ENCODE measurements at regions not wholly inside any gene's neighbourhood (a gene's known extent, or its start where the extent isn't known, plus 50 kb on each side); places are given as distances from the start of the nearest gene placed in this dataset.

DNA sequence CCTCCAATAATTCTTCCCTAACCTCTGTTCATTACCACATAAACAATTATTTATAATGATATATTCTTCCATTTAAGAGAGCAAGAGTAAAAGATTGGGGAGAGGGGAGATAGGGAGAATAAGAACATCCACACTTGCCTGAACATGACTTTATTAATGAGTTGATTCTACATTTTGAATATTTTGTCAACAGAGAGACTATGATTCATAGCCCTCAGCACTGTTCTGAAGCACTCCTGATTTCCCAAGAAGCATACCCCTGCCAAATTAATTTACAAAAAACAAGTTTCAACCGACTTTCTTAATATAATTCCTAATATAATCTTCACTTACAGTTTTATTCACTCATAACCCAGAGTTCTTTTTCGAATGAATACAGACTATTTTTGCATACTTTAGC lies 828.8 kb downstream of the ROBO2 start:
- peak; percentile 49 for ATAC-seq

DNA sequence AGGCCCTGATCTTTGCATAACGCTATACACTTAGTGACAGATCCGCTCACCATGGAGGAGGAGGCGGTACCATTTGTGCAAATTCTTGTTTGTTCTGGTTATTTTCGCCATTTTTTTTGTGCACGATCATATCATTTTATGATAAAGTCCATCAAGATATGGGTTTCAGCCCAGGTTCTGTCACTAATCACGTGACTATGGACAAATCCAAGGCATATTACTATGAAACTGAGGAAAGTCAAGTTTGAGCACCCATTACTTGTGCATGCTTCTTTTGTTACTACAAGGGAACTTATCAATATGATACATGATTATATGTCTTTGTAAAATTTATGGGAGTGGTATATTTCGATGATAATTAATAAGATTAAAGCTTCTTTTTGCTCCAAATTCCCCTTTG lies 829.5 kb downstream of the ROBO2 start:
- ATAC-seq = no peak

DNA sequence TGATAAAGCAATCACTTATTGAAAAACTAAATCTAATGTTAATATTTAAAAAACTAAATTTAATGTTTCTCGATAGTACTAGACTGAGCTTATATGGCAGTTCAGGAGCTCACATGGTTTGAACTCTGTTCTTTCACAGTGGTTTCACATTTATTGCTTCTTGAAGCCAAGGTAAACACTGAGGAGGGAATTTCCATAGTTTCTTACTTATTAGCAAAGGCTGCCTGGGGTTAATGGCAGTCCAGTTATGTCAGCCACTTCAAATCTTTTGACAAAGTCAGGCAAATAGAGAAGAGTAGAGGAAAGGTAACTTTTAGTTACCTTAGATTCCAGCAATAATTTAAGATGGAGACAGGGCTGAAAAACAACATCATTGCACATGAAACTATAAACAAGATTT lies 831.5 kb downstream of the ROBO2 start:
- no peak for ATAC-seq

DNA sequence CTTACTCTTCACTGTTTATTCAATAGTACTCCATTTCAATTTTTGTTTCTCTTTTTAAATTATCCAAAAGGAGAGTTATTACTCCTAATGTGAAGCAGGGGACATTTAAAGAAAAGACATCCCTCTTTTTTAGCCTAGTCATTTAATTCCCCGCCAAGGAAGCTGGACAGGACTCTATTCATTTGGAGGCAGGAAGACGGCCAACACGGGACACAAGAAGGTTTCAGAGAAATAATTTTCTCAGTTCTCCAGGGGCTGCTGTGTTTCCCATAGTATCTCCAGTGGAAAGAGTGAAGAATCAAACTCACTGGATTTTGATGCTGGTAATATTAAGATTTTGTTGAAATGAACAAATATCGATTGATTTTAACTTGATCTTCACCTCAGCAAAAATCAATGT lies 833.7 kb downstream of the ROBO2 start:
- ATAC-seq = no peak

DNA sequence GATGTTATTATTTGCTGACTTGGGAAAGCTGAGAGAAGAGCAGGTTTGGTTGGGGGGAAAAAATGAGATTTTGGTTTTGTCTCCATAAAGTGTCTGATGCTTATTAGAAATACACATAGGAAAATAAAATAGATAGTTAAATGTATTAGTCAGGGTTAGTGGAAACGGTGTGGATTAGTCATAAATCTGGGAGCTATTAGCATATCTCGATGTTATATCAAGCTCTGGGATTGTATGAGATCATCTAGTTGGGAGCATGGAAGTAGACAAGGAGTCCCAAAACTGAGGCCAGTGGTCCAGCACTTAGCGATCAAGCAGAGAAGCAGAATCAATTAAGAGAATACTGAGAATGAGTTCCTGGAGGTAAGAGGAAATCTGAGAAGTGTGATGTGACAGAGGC lies 845.5 kb downstream of the ROBO2 start:
- no peak for ATAC-seq

DNA sequence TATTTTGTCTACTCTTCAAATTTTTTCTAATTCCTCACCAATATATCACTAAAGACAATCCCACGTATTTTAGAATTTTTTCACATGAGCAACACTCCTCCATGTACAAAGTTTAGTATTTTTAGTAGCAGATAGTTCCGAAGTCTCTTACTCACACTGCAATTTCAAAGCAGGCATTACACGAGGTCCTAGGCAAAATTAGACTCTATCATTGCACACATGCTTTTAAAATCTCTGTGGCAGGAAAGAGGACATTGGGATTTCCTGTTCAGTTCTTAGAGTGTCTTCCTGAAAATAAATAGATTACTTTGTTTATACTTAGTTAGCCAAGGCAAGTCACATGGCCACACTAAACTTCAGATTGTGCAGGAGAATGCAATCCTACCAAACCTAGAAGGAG lies 847.7 kb downstream of the ROBO2 start:
- no peak for ATAC-seq

DNA sequence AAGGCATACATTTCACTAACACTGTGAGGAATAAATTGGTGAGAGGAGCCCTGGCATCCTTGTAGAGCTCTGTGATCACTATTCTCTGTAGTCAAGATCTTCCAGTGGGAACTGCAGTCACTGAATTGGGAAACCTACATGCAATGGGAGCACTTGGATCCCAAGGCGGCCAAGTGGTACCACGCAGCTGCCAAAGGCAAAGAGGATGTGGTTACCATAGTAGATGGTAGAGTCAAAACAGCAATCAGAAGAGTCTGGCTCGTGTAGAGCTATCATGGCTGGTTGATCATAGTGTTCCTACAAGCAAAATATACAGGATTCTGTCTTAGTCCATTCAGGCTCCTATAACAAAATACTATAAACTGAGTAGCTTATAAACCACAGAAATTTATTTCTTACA lies 849.7 kb downstream of the ROBO2 start:
- no peak for ATAC-seq

DNA sequence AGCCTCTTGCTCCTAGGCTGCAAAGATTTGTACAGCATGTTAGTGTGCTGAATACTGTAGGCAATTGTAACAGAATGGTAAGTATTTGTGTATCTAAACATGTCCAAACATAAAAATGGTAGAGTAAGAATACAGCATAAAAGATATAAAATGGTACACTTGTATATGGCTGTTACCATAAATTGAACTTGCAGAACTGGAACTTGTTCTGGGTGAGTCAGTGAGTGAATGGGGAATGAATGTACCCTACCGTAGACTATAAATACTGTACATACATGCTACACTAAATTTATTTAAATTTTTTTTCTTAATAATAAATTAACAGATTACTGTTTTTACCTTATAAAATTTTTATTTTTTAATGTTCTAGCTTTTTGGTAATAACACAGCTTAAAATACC lies 858.7 kb downstream of the ROBO2 start:
- ATAC-seq = no peak

DNA sequence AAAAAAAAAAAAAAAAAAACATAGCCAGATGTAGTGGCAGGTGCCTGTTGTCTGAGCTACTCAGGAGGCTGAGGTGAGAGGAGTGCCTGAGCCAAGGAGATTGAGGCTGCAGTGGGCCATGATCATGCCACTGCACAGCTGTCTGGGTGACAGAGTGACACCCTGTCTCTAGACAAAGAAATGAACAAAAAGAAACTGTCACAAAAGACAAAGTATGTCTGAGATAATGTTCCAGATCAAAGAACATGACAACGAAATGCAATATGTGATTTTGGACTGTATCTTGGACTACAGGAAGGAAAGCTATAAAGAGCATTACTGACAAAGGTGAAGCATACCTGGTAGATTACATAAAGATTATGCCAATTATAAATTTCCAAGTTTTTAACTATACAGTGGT lies 862.8 kb downstream of the ROBO2 start:
- no peak for ATAC-seq

DNA sequence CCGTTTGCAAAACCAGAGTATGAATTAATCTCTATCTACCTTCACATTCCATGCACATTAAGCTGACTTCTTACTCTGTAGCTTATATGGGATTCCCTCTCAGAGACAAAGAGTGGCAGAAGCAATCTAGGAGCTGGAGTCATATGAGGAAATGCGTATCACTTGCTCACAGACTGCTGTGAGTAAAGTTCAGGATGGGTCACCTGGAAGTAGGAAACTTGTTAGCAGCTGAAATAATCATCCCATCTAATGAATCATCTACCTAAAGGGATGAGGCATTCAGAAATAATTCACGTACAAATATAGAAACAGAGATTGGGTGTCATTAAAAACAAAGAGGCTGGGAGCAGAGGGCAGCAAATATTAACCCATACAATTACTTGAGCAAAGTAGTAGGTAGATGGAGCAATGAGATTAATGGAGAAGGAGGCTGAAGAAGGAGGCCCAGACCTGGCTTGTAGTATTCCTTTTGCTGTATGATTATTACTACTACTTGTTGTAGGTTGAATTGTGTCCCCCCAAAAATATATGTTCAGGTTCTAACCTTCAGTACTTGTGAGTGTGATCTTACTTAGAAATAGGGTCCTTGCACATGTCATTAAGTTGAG lies 866.3 kb downstream of the ROBO2 start:
- ATAC-seq = peak; percentile 99

DNA sequence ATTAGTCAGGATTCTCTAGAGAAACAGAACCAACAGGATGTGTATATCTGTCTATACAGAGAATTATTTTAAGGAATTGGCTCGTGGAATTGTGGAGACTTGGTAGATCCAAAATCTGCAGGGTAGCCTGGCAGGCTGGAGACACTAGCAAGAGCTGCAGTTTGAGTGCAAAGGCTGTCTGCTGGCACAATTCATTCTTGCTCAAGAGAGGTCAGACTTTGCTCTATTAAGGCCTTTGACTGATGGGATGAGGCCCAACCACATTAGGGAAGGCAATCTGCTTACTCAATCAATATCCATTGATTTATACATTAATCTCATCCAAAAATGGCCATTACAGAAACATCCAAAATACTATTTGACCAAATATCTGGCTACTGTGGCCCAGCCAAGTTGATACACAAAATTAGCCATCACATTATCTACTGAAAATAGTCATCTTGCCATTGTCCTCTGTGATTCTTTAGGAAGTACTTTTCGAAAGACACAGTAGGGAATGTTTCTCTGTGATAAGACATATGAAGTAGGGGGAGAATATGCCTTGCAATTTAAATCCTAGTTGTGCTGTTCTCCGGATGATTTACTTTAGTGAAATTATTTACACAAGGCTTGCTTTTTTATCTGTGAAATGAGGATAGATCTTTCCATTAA lies 873.8 kb downstream of the ROBO2 start:
- no peak for ATAC-seq

DNA sequence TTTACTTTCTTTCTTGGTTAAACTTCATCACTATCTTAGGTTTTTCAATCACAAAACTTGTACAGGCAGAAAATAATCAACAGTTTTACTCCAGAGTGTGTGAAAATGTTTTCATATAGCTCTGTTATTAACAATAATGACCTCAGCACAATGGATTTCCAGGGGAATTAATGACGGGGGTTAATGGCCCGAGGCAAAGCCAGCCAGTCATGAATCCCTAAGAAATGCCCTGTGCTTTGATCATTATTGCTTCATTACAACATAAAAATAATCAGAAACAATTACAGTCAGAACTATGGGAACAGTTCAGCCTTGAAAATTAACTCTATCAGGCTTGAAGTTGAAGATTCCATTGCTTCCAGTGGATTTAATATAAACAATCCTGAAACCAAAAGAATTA lies 875.4 kb downstream of the ROBO2 start:
- no peak for ATAC-seq

DNA sequence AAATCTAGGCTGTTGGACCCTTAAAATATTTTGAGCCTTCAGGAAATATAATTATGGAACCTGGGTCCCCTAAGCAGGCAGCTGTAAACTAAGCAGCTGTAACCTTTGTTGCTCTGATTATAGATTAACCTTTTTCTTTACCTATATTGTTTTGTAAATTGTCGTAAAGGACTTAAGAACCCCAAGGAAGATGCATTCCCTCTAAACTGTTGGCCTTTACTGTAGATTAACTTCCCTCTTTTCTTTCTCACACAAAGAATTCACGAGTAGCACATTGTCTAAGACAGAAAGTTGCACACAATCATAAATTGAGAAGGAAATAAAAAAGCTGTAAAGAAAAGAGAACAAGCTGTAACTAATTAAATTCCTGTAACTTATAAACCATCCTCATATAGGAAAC lies 877.3 kb downstream of the ROBO2 start:
- no peak for ATAC-seq

DNA sequence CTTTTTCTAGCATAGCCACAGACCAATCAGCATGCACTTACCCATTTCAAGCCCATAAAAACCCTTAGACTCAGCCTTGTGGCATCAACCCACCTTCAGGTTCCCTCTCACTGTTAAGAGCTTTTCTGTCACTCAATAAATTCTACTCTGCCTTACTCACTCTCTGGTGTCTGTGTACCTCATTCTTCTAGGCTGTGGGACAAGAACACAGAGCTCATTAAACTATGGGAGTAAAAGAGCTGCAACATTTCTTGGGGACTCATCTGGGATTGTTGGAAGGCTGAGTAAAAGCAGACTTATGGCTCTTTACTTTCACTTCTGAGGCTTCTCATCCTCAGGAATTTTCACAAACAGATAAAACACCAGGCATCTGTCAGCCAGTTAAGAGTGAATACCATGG lies 879.3 kb downstream of the ROBO2 start:
- ATAC-seq = no peak

DNA sequence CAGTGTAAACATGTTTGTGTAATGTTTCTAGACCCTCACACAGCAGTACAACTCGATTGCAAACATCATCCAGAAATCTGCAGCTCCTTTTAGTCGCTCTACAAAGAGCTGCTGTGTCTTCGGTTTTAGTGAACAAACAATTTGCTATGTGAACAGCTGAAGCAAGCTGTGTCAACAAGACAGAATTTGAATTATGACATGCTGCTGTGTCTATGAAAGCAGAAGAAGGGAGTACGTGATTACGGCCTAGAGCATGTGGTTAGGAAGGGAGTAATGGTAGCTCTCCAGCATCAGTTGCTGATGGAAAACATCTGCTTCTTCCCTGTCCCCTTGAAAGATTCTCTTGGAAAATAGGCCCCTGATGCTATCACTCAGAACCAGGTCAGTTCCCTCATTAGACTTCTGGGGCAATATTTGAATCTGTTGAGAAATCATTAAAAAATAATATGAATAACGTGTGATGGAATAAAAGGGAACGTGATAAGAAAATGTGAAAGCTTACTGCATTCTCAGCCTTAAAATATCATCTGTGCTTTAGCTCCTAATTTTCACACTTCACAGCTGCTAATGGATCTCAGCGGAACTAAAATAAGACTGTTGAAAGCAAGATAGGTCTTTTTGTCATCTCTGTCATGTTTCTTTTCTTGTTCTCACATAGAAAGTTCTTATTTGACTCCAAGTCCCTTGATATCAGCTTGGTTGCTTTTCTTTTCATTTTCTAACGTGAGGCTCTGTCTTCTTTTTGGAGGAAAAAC lies 891.5 kb downstream of the ROBO2 start:
- ATAC-seq = no peak

DNA sequence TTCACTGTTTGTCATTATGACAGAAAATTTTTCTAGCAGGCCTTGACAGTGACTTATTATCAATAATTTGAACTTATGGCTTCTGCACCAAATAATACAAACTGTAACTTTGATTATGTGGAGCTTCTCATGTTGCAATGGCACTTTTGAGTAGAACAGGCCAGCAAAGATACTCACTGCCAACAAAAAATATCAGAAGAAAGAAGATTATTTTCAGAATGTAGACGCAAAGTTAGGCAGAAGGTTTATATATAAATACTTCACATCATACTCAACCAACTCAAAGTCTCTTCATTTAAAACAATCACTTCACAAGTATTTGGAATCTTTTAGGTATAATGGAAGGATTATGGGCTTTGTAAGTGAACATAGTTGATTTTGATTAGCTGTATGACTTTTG lies 893.0 kb downstream of the ROBO2 start:
- ATAC-seq = no peak

DNA sequence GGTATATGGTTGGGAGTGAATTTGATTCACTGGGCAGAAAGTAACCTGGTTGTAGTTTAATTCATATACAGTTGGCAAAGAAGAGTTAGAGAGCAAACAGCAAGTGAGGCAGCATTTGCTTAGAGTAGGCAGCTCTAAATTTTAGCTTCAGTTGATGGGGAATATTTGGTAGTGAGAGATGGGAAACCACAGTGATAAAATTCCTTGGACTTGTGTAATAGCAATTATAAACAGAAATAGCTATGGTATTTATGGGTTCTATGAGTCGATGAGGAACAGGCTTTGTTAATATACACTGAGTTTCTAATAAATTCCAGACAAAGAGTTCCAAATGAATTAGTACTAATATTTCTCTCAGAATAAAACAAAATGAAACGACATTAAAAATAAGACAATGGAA lies 894.0 kb downstream of the ROBO2 start:
- ATAC-seq = no peak

DNA sequence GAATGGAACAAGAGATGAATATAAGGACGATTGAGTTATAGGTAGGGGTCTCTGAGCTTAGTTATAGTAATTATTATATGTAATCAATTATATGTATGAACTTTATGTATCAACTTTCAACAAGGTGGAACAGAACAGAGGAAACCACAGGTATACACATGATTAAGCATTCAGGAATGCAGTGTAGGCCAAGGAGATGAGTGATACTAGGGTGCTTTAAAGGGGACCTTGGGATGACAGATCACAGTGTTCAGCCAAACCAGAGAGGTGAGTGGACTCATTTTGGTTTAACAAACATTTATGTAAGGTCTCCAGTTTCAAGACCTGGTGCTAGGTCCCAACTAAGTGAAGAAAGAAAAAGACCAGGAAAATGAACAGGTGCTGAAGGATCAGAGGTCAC lies 895.5 kb downstream of the ROBO2 start:
- ATAC-seq = no peak

DNA sequence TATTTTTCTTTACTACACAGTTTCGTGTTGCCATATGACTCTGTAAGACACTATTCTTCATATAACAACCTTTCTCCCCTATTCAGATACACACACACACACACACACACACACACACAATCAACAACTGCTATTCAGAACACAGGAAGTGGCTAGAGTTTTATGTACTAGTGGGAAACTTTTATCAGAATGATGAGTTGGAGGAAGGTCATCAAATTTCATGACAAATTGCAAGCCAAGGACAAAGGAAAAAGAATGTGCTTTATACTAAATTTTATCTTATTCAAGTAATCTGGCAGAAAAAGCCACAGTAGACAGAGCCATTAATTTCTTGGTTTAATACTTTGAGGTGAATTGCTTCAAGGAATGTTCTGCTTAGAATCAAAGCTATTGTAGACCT lies 899.8 kb downstream of the ROBO2 start:
- ATAC-seq = no peak

DNA sequence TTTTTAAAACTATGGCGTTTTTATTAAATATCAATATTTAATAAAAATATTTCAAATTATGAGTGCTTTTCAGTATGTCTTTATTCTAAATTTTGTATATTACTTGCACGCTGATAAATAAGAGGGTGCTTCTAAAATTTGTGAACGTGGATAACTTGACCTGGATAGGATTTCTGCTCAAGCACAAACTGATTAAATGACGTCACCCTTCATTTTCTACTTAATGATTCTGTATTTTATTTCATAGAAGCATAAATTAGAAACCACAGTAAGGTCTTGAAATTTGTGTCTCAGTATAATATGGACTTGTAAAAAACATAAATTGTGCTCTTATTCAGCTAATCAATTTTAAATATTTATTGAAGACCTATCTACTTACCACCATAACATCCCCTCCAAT lies 903.7 kb downstream of the ROBO2 start:
- ATAC-seq = no peak

DNA sequence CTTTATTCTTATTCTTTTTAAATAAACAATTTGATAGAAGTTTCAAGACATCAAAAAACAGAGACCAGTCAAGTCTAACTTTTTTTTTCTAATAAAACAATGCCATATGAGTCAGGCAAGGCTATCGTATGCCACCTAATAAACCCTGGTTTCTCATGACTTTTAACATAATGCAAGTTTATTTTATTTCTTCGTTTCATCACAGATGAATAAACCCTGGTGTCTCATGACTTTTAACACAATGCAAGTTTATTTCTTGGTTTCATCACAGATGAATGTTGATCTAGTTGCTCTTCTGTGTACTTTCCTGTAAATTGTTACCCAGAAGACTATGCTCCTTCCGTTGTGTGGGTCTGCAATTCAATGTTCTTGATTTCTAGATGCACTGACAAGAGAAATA lies 905.4 kb downstream of the ROBO2 start:
- no peak for ATAC-seq

DNA sequence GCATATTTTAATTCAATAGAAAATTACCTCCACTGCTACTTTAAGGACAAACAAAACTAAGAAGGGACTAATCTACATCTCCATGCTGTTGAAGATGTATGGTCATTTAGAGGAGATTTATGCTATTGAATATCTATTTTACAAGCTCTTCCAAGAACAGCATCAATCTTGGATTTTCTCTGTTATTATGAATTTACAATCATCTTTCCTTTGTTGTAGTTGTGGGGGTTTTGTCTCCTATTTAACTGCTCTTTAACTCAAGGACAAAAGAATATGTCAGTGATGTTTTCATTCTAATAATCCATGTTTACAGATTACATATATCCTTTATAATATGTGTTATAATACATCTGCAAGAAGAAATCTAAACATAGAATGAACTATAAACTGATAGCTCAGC lies 907.8 kb downstream of the ROBO2 start:
- no peak for ATAC-seq

DNA sequence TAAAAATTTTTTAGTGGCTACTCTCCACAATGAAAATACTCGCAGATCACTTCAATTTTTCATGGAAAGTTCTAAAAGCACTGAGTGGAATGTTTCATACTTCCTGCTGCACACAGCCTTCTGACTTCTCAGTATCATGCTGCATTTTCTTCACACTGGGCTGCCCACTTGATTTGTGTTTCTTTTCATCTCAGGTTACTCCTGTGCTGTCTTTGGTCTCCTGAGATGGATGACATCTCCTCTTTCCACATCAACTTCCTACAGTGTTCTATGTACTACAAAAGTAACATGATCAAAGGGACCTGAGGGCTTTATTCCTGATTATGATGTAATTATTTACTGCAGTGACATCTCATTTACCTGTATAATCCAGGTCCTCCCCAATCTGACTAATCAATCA lies 927.7 kb downstream of the ROBO2 start:
- no peak for ATAC-seq

DNA sequence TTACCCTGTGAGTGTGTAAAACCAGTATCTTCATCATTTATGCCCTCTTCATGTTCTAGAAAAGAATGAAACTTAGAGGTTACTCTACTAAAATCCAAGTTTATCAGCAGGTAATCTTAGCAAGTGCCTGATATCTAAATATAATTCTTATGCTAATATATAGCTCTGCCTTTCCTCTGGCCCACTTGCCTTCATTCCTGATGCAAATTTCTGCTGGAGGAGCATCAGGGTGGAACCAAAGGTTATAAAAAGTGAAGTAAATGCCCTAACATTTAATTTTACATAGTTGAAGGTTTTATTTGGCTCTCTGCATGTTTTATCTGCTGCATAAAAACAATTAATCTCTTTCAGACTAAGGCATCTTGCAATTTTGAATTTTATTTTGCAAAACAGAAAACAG lies 936.2 kb downstream of the ROBO2 start:
- ATAC-seq = no peak
